GM23338 (cell line): ENCODE measurements at regions not wholly inside any gene's neighbourhood (a gene's known extent, or its start where the extent isn't known, plus 50 kb on each side); places are given as distances from the start of the nearest gene placed in this dataset.

ENCODE experiments used
- ATAC-seq: fragments of 200-7000 bp; cut with Tn5 transposase; 3 replicates; pipeline ENCODE4 v1.9.1; 2020
- DNase-seq: peaks from one replicate; pipeline ENCODE4 v3.0.0-alpha.2; 2015; ENCODE audit warnings: low spot score
- H2AFZ ChIP-seq: fragments of 200-600 bp; sonication (generic); 2 replicates; pipeline ENCODE4 v1.8.0; 2016; ENCODE audit warnings: antibody characterized with exemption, mild to moderate bottlenecking, moderate library complexity
- H3F3A ChIP-seq: fragments of 200-600 bp; sonication (generic); replicated peaks from 2 replicates; pipeline ENCODE4 v1.8.0; 2017; ENCODE audit warnings: antibody characterized with exemption, mixed run types, low read depth
- H3K27ac ChIP-seq: fragments of 200-600 bp; sonication (generic); 2 replicates; pipeline ENCODE4 v1.6.1; 2016; ENCODE audit warnings: low read depth
- H3K27me3 ChIP-seq: fragments of 200-600 bp; sonication (generic); 2 replicates; pipeline ENCODE4 v1.8.0; 2016; ENCODE audit warnings: mild to moderate bottlenecking, mixed run types, moderate library complexity; ENCODE audit not compliant: insufficient read depth
- H3K36me3 ChIP-seq: fragments of 200-600 bp; sonication (generic); 2 replicates; pipeline ENCODE4 v1.8.0; 2016; ENCODE audit warnings: mild to moderate bottlenecking; ENCODE audit not compliant: insufficient read depth
- H3K4me1 ChIP-seq: fragments of 200-600 bp; sonication (generic); 2 replicates; pipeline ENCODE4 v1.8.0; 2016; ENCODE audit warnings: mild to moderate bottlenecking, moderate library complexity; ENCODE audit not compliant: insufficient read depth
- H3K4me2 ChIP-seq: fragments of 200-600 bp; sonication (generic); 2 replicates; pipeline ENCODE4 v1.7.1; 2017; ENCODE audit warnings: mixed run types
- H3K4me3 ChIP-seq: fragments of 200-600 bp; sonication (generic); 2 replicates; pipeline ENCODE4 v1.6.1; 2016; ENCODE audit warnings: mixed run types
- H3K79me2 ChIP-seq: fragments of 200-600 bp; sonication (generic); replicated peaks from 2 replicates; pipeline ENCODE4 v1.8.0; 2017; ENCODE audit warnings: mild to moderate bottlenecking; ENCODE audit not compliant: insufficient read depth
- H3K9me2 ChIP-seq: fragments of 200-600 bp; sonication (generic); 2 replicates; pipeline ENCODE4 v1.8.0; 2017; ENCODE audit not compliant: insufficient read depth
- H4K20me1 ChIP-seq: fragments of 200-600 bp; sonication (generic); replicated peaks from 2 replicates; pipeline ENCODE4 v1.8.0; 2017; ENCODE audit warnings: mild to moderate bottlenecking; ENCODE audit not compliant: insufficient read depth
- H3K27ac Mint-ChIP-seq: 2 replicates; pipeline ENCODE4 v1.8.0; 2020; ENCODE audit warnings: inconsistent platforms, mild to moderate bottlenecking, moderate library complexity, mixed read lengths
- H3K27me3 Mint-ChIP-seq: 3 replicates; pipeline ENCODE4 v1.8.0; 2022; ENCODE audit warnings: low read depth, mild to moderate bottlenecking, moderate library complexity, mixed read lengths, inconsistent platforms; ENCODE audit not compliant: insufficient read depth, poor library complexity
- H3K36me3 Mint-ChIP-seq: 3 replicates; pipeline ENCODE4 v1.8.0; 2021; ENCODE audit warnings: low read depth, mild to moderate bottlenecking, inconsistent platforms, moderate library complexity, mixed read lengths
- H3K4me1 Mint-ChIP-seq: 3 replicates; pipeline ENCODE4 v1.8.0; 2020; ENCODE audit warnings: mild to moderate bottlenecking, inconsistent platforms, mixed read lengths
- H3K4me3 Mint-ChIP-seq: 3 replicates; pipeline ENCODE4 v1.8.0; 2021; ENCODE audit warnings: moderate library complexity, mild to moderate bottlenecking, inconsistent platforms, mixed read lengths
- H3K9me3 Mint-ChIP-seq: 3 replicates; pipeline ENCODE4 v1.8.0; 2020; ENCODE audit warnings: moderate library complexity, mild to moderate bottlenecking, inconsistent platforms, mixed read lengths
- CREB1 ChIP-seq: fragments of 250-450 bp; sonication (Bioruptor Pico); IDR thresholded peaks from 2 replicates; pipeline ENCODE4 v1.5.0; 2020; ENCODE audit warnings: low read depth, mild to moderate bottlenecking, moderate library complexity
- CTCF ChIP-seq, 2 experiments: fragments of 200-600 bp in 1 of 2; sonication (generic) in 1 of 2; conservative IDR thresholded peaks; 2 replicates each; pipeline versions ENCODE4 v1.5.1 to v1.6.1; 2016 to 2017; ENCODE audit warnings: antibody characterized with exemption in 2 of 2, low read depth in 2 of 2, mild to moderate bottlenecking in 2 of 2, moderate library complexity in 1 of 2
- ETS1 ChIP-seq: IDR thresholded peaks from 2 replicates; pipeline ENCODE4 v1.6.1; 2016; ENCODE audit warnings: antibody characterized with exemption
- EZH2 ChIP-seq: fragments of 200-600 bp; sonication (generic); IDR thresholded peaks from one replicate; pipeline ENCODE4 v1.8.0; 2017; ENCODE audit warnings: antibody characterized with exemption, mild to moderate bottlenecking, low read depth; ENCODE audit not compliant: unreplicated experiment
- EZH2phosphoT487 ChIP-seq: fragments of 200-600 bp; sonication (generic); IDR thresholded peaks from one replicate; pipeline ENCODE4 v1.8.1; 2018; ENCODE audit warnings: antibody characterized with exemption; ENCODE audit not compliant: unreplicated experiment
- JUNB ChIP-seq: IDR thresholded peaks from one replicate; pipeline ENCODE4 v1.6.1; 2016; ENCODE audit warnings: antibody characterized with exemption; ENCODE audit not compliant: unreplicated experiment
- NANOG ChIP-seq: IDR thresholded peaks from 2 replicates; pipeline ENCODE4 v1.6.1; 2016; ENCODE audit warnings: antibody characterized with exemption, borderline replicate concordance
- POLR2AphosphoS5 ChIP-seq: IDR thresholded peaks from 2 replicates; pipeline ENCODE4 v1.6.1; 2016; ENCODE audit warnings: antibody characterized with exemption, low read depth
- REST ChIP-seq: IDR thresholded peaks from one replicate; pipeline ENCODE4 v1.6.1; 2018; ENCODE audit warnings: antibody characterized with exemption; ENCODE audit not compliant: unreplicated experiment
- STAT1 ChIP-seq: IDR thresholded peaks from one replicate; pipeline ENCODE4 v1.6.1; 2016; ENCODE audit warnings: antibody characterized with exemption; ENCODE audit not compliant: unreplicated experiment
- ZNF114 ChIP-seq: fragments of 250-450 bp; sonication (Bioruptor Pico); IDR thresholded peaks from 2 replicates; pipeline ENCODE4 v1.5.0; 2020; ENCODE audit warnings: mild to moderate bottlenecking, moderate library complexity
- ZNF331 ChIP-seq: fragments of 250-450 bp; sonication (Bioruptor Pico); IDR thresholded peaks from 2 replicates; pipeline ENCODE4 v1.5.0; 2020; ENCODE audit warnings: low read depth, mild to moderate bottlenecking, moderate library complexity
- TF ChIP-seq, protein P1 (sequence below): fragments of 250-450 bp; sonication (Bioruptor Pico); IDR thresholded peaks from 2 replicates; pipeline ENCODE4 v1.5.0; 2020; ENCODE audit warnings: mild to moderate bottlenecking, moderate library complexity

GRCh38 chr22:44371741-44372525 lies 59.2 kb upstream of the SHISAL1 start:
- H3K9me2 ChIP-seq: no peaks in the 10 kb centered on the region
- H3K36me3 ChIP-seq: no peaks in the 10 kb centered on the region; the same call in 1 of the 2 replicates
- H3K27me3 ChIP-seq: no peaks in the 10 kb centered on the region
- ATAC-seq (no peak), DNase-seq (no peak)
- no peak overlapping the region for H2AFZ ChIP-seq
- H3K4me1 ChIP-seq: no peaks in the 10 kb centered on the region
- Mint-ChIP-seq H3K27me3 (no peaks in the 10 kb centered on the region), H3K36me3 (peaks cover 13% of the 10 kb centered on the region; the same call in 1 of the 3 replicates), H3K9me3 (peaks cover 16% of the 10 kb centered on the region), H3K4me3 (no peak overlapping the region), H3K4me1 (no peaks in the 10 kb centered on the region), H3K27ac (no peak overlapping the region)
- H3K4me2 ChIP-seq: no peak overlapping the region
- TF ChIP-seq ETS1: no peak
- TF ChIP-seq JUNB: no peak
- no peak for TF ChIP-seq REST
- TF ChIP-seq ZNF114: no peak
- TF ChIP-seq POLR2AphosphoS5: no peak
- no peak for TF ChIP-seq NANOG
- no peak for TF ChIP-seq ZNF331 (CRISPR knock-in tag)
- TF ChIP-seq, protein P1, sequence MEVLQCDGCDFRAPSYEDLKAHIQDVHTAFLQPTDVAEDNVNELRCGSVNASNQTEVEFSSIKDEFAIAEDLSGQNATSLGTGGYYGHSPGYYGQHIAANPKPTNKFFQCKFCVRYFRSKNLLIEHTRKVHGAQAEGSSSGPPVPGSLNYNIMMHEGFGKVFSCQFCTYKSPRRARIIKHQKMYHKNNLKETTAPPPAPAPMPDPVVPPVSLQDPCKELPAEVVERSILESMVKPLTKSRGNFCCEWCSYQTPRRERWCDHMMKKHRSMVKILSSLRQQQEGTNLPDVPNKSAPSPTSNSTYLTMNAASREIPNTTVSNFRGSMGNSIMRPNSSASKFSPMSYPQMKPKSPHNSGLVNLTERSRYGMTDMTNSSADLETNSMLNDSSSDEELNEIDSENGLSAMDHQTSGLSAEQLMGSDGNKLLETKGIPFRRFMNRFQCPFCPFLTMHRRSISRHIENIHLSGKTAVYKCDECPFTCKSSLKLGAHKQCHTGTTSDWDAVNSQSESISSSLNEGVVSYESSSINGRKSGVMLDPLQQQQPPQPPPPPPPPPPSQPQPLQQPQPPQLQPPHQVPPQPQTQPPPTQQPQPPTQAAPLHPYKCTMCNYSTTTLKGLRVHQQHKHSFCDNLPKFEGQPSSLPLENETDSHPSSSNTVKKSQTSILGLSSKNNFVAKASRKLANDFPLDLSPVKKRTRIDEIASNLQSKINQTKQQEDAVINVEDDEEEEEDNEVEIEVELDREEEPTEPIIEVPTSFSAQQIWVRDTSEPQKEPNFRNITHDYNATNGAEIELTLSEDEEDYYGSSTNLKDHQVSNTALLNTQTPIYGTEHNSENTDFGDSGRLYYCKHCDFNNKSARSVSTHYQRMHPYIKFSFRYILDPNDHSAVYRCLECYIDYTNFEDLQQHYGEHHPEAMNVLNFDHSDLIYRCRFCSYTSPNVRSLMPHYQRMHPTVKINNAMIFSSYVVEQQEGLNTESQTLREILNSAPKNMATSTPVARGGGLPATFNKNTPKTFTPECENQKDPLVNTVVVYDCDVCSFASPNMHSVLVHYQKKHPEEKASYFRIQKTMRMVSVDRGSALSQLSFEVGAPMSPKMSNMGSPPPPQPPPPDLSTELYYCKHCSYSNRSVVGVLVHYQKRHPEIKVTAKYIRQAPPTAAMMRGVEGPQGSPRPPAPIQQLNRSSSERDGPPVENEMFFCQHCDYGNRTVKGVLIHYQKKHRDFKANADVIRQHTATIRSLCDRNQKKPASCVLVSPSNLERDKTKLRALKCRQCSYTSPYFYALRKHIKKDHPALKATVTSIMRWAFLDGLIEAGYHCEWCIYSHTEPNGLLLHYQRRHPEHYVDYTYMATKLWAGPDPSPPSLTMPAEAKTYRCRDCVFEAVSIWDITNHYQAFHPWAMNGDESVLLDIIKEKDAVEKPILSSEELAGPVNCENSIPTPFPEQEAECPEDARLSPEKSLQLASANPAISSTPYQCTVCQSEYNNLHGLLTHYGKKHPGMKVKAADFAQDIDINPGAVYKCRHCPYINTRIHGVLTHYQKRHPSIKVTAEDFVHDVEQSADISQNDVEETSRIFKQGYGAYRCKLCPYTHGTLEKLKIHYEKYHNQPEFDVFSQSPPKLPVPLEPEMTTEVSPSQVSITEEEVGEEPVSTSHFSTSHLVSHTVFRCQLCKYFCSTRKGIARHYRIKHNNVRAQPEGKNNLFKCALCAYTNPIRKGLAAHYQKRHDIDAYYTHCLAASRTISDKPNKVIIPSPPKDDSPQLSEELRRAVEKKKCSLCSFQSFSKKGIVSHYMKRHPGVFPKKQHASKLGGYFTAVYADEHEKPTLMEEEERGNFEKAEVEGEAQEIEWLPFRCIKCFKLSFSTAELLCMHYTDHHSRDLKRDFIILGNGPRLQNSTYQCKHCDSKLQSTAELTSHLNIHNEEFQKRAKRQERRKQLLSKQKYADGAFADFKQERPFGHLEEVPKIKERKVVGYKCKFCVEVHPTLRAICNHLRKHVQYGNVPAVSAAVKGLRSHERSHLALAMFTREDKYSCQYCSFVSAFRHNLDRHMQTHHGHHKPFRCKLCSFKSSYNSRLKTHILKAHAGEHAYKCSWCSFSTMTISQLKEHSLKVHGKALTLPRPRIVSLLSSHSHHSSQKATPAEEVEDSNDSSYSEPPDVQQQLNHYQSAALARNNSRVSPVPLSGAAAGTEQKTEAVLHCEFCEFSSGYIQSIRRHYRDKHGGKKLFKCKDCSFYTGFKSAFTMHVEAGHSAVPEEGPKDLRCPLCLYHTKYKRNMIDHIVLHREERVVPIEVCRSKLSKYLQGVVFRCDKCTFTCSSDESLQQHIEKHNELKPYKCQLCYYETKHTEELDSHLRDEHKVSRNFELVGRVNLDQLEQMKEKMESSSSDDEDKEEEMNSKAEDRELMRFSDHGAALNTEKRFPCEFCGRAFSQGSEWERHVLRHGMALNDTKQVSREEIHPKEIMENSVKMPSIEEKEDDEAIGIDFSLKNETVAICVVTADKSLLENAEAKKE: no peak
- no peak for TF ChIP-seq CREB1 (CRISPR knock-in tag)
- TF ChIP-seq EZH2phosphoT487: no peak
- no peak for TF ChIP-seq EZH2
- TF ChIP-seq STAT1: no peak
- no peak for TF ChIP-seq CTCF (conservative IDR thresholded peaks at IDR 0.05; ENCODE audit: low read depth in 2 of 2)
- no peak overlapping the region for H3K4me3 ChIP-seq
- no peak overlapping the region for H3K27ac ChIP-seq
- no peaks in the 10 kb centered on the region for H4K20me1 ChIP-seq
- H3F3A ChIP-seq: no peaks in the 10 kb centered on the region
- no peaks in the 10 kb centered on the region for H3K79me2 ChIP-seq
